ENCODE measurements at regions not wholly inside any gene's neighbourhood (a gene's known extent, or its start where the extent isn't known, plus 50 kb on each side); places are given as distances from the start of the nearest gene placed in this dataset.

- no peak for TF ChIP-seq CTCF (IDR thresholded peaks at IDR 0.05)
- no peak for TF ChIP-seq POLR2A (IDR thresholded peaks at IDR 0.05)
Measured at GRCh38 chr9:16356196-16356765, 514.2 kb downstream of the BNC2 start.
